ENCODE measurements at regions not wholly inside any gene's neighbourhood (a gene's known extent, or its start where the extent isn't known, plus 50 kb on each side); places are given as distances from the start of the nearest gene placed in this dataset.
"Not testable (repeated sequence)": the region's sequence is repeated elsewhere in the genome, so short reads cannot be mapped to it uniquely, and the experiment has no call there.

DNA sequence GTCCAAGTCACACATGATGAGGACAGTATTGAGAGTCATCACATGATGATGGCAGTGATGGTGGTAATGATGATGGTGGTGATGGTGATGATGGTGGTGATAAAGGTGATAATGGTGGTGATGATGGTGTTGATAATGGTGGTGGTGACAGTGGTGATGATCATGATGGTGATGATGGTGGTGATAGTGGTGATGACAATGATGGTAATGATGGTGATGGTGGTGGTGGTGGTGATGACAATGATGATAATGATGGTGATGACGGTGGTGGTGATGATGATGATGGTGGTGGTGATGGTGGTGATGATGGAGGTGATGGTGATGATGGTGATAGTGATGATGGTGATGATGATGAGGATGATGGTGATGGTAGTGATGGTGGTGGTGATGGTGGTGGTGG lies 190.2 kb upstream of the ZNF469 start:
- TF ChIP-seq CTCF (conservative IDR thresholded peaks at IDR 0.05): no peak
- no peak overlapping the region for H3K27ac ChIP-seq

DNA sequence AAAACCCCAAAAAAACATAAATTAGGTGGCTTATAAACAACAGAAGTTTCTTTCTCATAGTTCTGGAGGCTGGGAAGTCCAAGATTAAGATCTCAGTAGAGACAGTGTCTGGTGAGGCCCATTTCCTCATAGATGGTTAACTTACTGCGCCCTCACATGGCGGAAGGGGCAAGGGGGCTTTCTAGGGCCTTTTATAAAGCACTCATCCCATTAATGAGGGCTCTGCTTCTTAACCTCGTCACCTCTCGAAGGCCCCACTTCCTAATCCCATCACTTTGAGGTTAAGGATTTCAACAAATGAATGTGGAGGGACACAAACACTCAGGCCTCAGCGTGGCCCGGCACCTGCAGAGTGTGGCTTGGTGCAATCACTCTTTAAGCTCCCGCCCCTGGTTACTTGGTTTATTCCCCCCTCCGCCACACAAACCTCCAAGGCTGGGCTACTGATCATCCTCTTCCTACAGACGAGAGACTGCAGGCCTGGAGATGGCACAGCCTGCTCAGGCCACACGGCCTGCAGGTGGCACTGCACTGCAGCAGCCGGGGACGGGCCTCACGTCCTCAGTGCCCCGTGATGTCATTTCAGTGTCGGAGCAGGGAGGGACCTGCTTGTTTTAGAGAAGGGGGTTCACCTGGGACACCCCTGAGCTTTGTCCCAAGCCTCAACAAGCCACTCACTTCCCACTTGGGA lies 188.9 kb upstream of the ZNF469 start:
- TF ChIP-seq CTCF (conservative IDR thresholded peaks at IDR 0.05): peak; percentile 51
- H3K27ac ChIP-seq: not testable (repeated sequence)

- H3K27ac ChIP-seq: no peak overlapping the region
- 0 out of 2 replicates have a peak, but pooled peaks have one; percentile 13 for TF ChIP-seq CTCF (conservative IDR thresholded peaks at IDR 0.05)
These were observed 188.1 kb upstream of the ZNF469 start for GRCh38 chr16:88194397-88195268.

DNA sequence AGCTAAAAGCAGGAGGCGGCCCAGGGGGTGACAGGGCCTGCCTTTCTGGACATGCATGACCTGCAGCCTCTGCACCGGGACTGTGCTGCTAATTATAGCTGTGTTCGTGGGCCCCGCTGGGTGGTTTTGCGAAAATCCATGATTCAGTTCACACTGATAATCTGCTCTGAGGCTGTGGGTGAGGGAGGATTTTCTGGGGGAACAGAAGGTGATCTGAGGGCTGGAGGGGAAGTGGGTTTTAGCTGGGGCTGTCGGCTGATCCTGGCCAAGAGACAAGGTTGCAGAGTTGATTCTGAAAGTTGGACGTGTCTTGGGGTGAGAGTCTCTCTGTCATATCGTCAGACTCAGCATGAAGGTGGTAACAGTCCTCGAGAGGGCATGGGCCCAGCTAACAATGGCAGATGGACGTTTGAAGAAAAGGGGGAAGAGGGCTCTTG lies 187.5 kb upstream of the ZNF469 start:
- H3K27ac ChIP-seq: no peak overlapping the region
- no peak for TF ChIP-seq CTCF (conservative IDR thresholded peaks at IDR 0.05)

GRCh38 chr16:88195911-88196465 lies 186.8 kb upstream of the ZNF469 start:
- H3K27ac ChIP-seq: no peak overlapping the region
- no peak for TF ChIP-seq CTCF (conservative IDR thresholded peaks at IDR 0.05)

GRCh38 chr16:88196471-88197400 lies 186.0 kb upstream of the ZNF469 start:
- TF ChIP-seq CTCF (conservative IDR thresholded peaks at IDR 0.05): no peak

More at GRCh38 chr16:88196471-88197400, 186.0 kb upstream of the ZNF469 start:
- no peak overlapping the region for H3K27ac ChIP-seq

Measured in VCaP (cell line).